ENCODE measurements at regions not wholly inside any gene's neighbourhood (a gene's known extent, or its start where the extent isn't known, plus 50 kb on each side); places are given as distances from the start of the nearest gene placed in this dataset.

DNA sequence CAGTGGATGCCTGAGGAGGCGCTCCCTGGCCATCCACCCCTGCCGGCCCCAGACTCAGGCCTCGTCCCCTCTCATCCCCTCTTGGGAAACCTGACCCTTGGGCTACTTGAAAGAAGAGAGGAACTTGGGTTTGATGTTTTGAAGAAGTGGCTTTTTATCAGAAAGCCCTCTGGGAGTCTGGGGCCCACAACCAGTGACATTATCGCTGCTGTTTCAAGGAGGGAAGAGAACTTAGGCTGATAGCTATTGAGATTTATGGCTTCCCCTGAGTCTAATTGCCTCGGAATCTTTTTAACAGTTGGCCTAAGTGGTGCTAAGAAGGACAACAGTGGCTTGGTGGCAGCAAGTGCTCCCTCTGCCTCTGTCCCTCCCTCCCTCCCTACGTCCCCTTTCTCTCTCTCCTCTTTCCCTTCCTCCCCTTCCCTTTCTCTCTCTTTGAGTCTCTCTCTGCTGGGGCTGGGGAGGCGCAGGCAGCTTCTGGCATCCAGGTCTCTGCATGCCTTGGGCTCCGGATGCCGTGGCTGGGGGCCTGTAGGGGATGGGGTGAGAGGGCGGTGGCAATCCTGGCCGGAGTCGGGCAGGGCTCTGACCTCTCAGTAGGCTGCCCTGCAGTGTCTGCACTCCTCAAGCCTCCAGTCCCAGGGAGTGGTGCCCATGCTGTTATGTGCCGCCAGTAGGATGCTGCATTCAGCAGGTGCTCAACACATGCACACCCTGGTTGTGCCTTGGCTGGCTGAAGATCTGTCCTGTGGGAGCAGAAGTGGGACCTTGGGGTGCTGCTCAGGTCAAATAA, 49.6 kb upstream of the RXRA start:
- DNase-seq = no peak
